ENCODE measurements at regions not wholly inside any gene's neighbourhood (a gene's known extent, or its start where the extent isn't known, plus 50 kb on each side); places are given as distances from the start of the nearest gene placed in this dataset.

DNA sequence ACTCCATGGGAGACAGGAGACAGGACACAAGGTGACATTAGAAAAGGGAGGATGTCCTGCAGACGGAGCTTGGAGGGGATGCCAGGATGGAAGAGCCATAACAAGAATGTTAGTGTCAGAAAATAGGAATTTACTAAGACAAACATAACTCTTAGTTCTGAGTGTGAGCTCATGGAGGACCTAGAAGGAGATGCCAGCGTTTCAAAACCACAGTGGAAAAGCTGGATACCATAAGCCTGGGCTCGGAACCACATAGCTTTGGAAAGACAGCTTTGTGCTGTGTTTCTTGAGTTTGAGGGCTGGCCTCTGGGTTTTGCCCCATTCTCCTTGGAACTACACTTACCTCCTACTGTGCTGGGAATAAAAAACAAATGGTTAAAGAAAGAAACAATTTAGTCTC lies 128.4 kb downstream of the S1PR1 start:
- Histone ChIP-seq H3K27ac (no peak overlapping the region), H3K9me3 (no peaks in the 10 kb centered on the region), H3K36me3 (no peaks in the 10 kb centered on the region), H3K4me3 (no peak overlapping the region), H3K4me1 (peaks cover 0 to 9% (median 0%) of the 10 kb centered on the region in 4 donors), H3K27me3 (no peaks in the 10 kb centered on the region)
- intact Hi-C loops (cut with DNase I; ENCODE audit: low total_unique reads) = no loop called here
- TF ChIP-seq, protein P1, sequence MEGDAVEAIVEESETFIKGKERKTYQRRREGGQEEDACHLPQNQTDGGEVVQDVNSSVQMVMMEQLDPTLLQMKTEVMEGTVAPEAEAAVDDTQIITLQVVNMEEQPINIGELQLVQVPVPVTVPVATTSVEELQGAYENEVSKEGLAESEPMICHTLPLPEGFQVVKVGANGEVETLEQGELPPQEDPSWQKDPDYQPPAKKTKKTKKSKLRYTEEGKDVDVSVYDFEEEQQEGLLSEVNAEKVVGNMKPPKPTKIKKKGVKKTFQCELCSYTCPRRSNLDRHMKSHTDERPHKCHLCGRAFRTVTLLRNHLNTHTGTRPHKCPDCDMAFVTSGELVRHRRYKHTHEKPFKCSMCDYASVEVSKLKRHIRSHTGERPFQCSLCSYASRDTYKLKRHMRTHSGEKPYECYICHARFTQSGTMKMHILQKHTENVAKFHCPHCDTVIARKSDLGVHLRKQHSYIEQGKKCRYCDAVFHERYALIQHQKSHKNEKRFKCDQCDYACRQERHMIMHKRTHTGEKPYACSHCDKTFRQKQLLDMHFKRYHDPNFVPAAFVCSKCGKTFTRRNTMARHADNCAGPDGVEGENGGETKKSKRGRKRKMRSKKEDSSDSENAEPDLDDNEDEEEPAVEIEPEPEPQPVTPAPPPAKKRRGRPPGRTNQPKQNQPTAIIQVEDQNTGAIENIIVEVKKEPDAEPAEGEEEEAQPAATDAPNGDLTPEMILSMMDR (IDR thresholded peaks at IDR 0.05) = no peak
- DNase-seq = no peak

DNA sequence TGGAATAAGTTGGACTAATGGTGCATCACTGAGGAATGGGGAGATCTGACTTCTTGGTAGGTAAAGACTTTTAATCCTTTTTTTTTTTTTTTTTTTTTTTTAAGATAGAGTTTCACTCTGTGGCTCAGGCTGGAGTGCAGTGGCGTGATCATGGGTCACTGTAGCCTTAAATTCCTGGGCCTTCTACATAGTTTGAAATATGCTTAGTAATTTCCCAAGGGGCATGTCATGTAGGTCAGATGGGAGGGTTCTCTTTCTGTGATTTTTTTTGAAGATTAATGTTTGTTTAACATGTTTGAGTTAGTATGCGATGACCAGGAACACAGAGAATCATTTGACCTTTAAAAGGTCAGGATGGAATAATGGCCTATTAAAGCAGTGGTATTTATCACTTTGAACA lies 129.1 kb downstream of the S1PR1 start:
- Histone ChIP-seq H3K36me3 (no peaks in the 10 kb centered on the region), H3K27me3 (no peaks in the 10 kb centered on the region), H3K27ac (no peak overlapping the region), H3K4me1 (peaks cover 0 to 9% (median 0%) of the 10 kb centered on the region in 4 donors), H3K9me3 (no peaks in the 10 kb centered on the region), H3K4me3 (no peak overlapping the region)
- intact Hi-C loops (cut with DNase I; ENCODE audit: low total_unique reads) = no loop called here
- TF ChIP-seq, protein P1 (IDR thresholded peaks at IDR 0.05) = no peak
- DNase-seq = no peak

DNA sequence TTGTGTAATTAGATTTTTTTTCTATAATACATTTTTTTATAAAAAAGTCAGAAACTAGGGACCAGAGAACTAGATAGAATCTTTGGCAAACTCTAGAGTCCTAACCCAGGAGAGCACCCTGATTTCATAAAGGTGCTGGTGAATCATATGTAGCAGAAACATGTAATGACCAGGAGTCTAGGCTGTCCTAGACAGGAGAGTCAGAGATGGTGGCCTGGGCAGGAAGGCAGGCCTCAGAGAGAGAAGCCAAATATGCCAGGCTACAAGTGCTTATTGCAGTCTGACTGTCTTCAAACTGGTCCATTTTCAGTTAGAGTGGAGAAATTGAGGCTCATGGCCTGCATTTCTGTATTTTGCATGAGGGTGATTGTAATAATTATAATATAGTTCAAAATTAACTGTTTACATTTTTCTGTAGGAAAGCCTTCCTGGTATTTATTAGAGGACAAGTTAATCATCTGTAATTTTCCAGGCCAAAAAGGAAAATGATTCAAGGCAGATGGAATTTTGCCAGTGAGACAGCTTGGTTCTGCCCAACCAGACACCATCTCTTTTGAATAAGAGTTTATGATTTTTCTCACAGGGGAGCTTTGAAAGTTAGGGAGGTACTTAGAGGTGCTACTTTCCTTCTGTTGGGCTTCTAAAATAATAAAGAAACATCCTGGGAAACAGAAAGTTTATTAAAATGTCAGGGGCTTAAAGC lies 129.8 kb downstream of the S1PR1 start:
- intact Hi-C loops (cut with DNase I; ENCODE audit: low total_unique reads) = no loop called here
- DNase-seq = no peak
- no peaks in the 10 kb centered on the region for H3K9me3 ChIP-seq
- H3K27ac ChIP-seq = no peak overlapping the region
- H3K4me1 ChIP-seq = peaks cover 0 to 9% (median 0%) of the 10 kb centered on the region in 4 donors
- H3K36me3 ChIP-seq = no peaks in the 10 kb centered on the region
- H3K27me3 ChIP-seq = no peaks in the 10 kb centered on the region
- TF ChIP-seq, protein P1 (IDR thresholded peaks at IDR 0.05) = no peak
- H3K4me3 ChIP-seq = no peak overlapping the region

DNA sequence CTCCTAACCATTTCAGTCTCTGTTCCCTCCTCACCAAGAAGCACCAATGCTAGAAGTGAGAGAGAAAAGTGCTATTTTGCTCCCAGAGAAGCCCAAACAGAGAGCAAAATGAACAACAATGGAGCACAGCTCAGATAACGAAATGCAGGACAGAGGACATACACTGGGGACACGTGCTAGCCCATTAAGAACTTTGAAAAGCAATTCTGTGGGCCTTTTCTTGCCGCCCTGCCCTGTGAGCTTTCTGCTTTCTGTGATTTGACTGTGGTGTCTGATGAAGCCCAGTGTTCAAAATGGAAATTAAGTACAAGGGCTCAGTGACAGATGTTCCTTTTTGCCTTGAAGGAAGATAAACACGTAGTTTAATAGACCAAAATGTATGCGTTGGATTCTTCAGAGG lies 130.8 kb downstream of the S1PR1 start:
- Histone ChIP-seq H3K27me3 (no peaks in the 10 kb centered on the region), H3K4me3 (no peak overlapping the region), H3K27ac (no peak overlapping the region), H3K9me3 (no peaks in the 10 kb centered on the region), H3K4me1 (peaks cover 0 to 9% (median 0%) of the 10 kb centered on the region in 4 donors), H3K36me3 (no peaks in the 10 kb centered on the region)
- no peak for DNase-seq
- TF ChIP-seq, protein P1 (IDR thresholded peaks at IDR 0.05) = no peak
- intact Hi-C loops (cut with DNase I; ENCODE audit: low total_unique reads) = no loop called here

DNA sequence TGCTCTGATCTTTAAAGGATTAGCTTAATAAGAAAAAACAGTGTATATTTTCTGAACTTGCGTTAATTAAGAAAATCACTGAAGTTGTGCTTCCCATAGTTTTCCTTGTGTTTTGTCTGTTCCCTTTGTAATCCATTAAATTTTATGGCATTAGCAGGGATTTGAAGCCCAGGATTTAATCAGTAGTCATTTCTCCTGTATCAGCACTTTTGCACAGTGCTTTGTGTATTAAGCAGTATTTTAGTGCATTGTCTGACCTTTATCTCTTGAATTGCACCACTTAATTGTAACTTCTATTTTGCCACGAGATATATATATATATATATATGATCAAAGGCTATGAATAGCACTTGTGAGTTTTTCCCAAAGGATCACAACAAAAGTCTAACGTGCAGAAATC lies 133.7 kb downstream of the S1PR1 start:
- H3K4me3 ChIP-seq = no peak overlapping the region
- peaks cover 0 to 2% (median 0%) of the 10 kb centered on the region in 4 donors for H3K4me1 ChIP-seq
- H3K36me3 ChIP-seq = no peaks in the 10 kb centered on the region
- TF ChIP-seq, protein P1 (IDR thresholded peaks at IDR 0.05) = no peak
- DNase-seq = no peak
- no peaks in the 10 kb centered on the region for H3K27me3 ChIP-seq
- H3K9me3 ChIP-seq = no peaks in the 10 kb centered on the region
- no peak overlapping the region for H3K27ac ChIP-seq
- intact Hi-C loops (cut with DNase I; ENCODE audit: low total_unique reads) = no loop called here

Data from tibial artery (tissue), 4 donors.